HEK293T (cell line): ENCODE measurements at regions not wholly inside any gene's neighbourhood (a gene's known extent, or its start where the extent isn't known, plus 50 kb on each side); places are given as distances from the start of the nearest gene placed in this dataset.

Source experiments
- BHLHE40 ChIP-seq: fragments of 450-650 bp; IDR thresholded peaks from 2 replicates; pipeline ENCODE4 v1.6.1; 2016; ENCODE audit warnings: mild to moderate bottlenecking, moderate library complexity, borderline replicate concordance
- FOXK2 ChIP-seq: fragments of 450-650 bp; IDR thresholded peaks from 2 replicates; pipeline ENCODE4 v1.6.1; 2016; ENCODE audit warnings: mild to moderate bottlenecking
- FOXM1 ChIP-seq: fragments of 450-650 bp; IDR thresholded peaks from 2 replicates; pipeline ENCODE4 v1.6.1; 2017; ENCODE audit warnings: mild to moderate bottlenecking, borderline replicate concordance
- HDGF ChIP-seq: fragments of 450-650 bp; IDR thresholded peaks from 2 replicates; pipeline ENCODE4 v1.6.1; 2017; ENCODE audit warnings: antibody characterized with exemption, borderline replicate concordance
- L3MBTL2 ChIP-seq: fragments of 450-650 bp; conservative IDR thresholded peaks from 2 replicates; pipeline ENCODE4 v1.6.1; 2016; ENCODE audit warnings: mild to moderate bottlenecking
- LEF1 ChIP-seq: fragments of 450-650 bp; IDR thresholded peaks from 2 replicates; pipeline ENCODE4 v1.6.1; 2017; ENCODE audit warnings: mild to moderate bottlenecking, borderline replicate concordance
- NFRKB ChIP-seq: fragments of 450-650 bp; IDR thresholded peaks from 2 replicates; pipeline ENCODE4 v1.6.1; 2016; ENCODE audit warnings: mild to moderate bottlenecking, moderate library complexity
- SP1 ChIP-seq: fragments of 450-650 bp; IDR thresholded peaks from 2 replicates; pipeline ENCODE4 v1.6.1; 2017
- SUZ12 ChIP-seq: fragments of 450-650 bp; IDR thresholded peaks from 2 replicates; pipeline ENCODE4 v1.6.1; 2016; ENCODE audit warnings: mild to moderate bottlenecking
- TARDBP ChIP-seq: fragments of 450-650 bp; IDR thresholded peaks from 2 replicates; pipeline ENCODE4 v1.6.1; 2016
- ZNF384 ChIP-seq: fragments of 450-650 bp; IDR thresholded peaks from 2 replicates; pipeline ENCODE4 v1.6.1; 2016

GRCh38 chr19:22527554-22527953, 105.4 kb upstream of the ZNF98 start:
- TF ChIP-seq BHLHE40 (no peak), NFRKB (no peak), ZNF384 (no peak), SUZ12 (no peak), SP1 (no peak), HDGF (no peak), LEF1 (no peak), TARDBP (no peak), FOXM1 (no peak), L3MBTL2 (no peak), FOXK2 (no peak)
